GM19328 (cell line): ENCODE measurements at regions not wholly inside any gene's neighbourhood (a gene's known extent, or its start where the extent isn't known, plus 50 kb on each side); places are given as distances from the start of the nearest gene placed in this dataset.

Source experiments
- ATAC-seq: cut with Tn5 transposase; IDR thresholded peaks from one replicate; pipeline ENCODE4 v1.9.1; 2021; ENCODE audit warnings: mild to moderate bottlenecking, moderate library complexity; ENCODE audit not compliant: unreplicated experiment

DNA sequence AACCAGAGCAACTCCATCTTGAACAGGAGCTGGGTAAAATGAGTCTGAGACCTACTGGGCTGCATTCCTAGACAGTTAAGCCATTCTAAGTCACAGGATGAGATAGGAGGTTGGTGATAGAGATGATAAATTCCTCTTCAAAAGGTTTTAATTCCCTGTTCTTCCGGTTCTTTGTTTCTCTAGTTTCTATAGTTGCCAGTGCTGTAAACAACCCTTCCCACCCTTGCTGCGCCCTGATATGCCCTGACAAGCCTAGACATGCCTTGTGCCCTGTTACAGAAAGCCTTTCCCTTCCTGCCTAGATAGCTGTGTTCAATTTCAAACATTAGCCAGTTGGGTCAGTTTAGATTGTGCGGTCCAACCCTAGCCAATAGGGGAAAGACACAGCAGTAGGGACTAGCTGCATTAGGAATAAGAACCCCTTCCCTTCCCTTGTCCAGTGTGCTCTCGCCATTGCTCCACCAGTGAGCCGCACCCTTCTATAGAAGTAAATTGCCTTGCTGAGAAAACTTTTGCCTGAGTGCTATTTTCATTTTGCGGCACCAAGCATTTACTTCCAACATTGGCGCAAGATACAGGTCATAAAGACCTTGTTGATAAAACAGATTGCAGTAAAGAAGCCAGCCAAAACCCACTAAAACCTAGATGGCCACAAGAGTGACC is 52.5 kb upstream of the CCN2 start:
- no peak for ATAC-seq
